Heart left ventricle (tissue), 16 donors: ENCODE measurements at regions not wholly inside any gene's neighbourhood (a gene's known extent, or its start where the extent isn't known, plus 50 kb on each side); places are given as distances from the start of the nearest gene placed in this dataset.

Source experiments
- ATAC-seq, 4 donors: fragments of 200-7000 bp; cut with Tn5 transposase; one replicate each; pipeline ENCODE4 v1.9.1; 2020 to 2022; ENCODE audit warnings: moderate library complexity in 4 of 4, mild to moderate bottlenecking in 3 of 4, moderate number of reproducible peaks in 1 of 4
- DNase-seq, 5 donors: peaks; one replicate each; pipeline ENCODE4 v3.0.0-alpha.2; 2020
- H3K27ac ChIP-seq, 12 donors: fragments of 200-600 bp; sonication (generic) in 4 of 12; one replicate each; pipeline versions ENCODE4 v1.5.0 to v1.8.0; 2016 to 2022; ENCODE audit warnings: mild to moderate bottlenecking in 2 of 12
- H3K27me3 ChIP-seq, 9 donors: fragments of 200-600 bp; sonication (generic) in 2 of 9; one replicate each; pipeline versions ENCODE4 v1.5.1 to v1.8.0; 2016 to 2022; ENCODE audit warnings: mild to moderate bottlenecking in 3 of 9
- H3K36me3 ChIP-seq, 9 donors: fragments of 200-600 bp; sonication (generic) in 2 of 9; one replicate each; pipeline versions ENCODE4 v1.5.0 to v1.8.0; 2018 to 2022; ENCODE audit warnings: mild to moderate bottlenecking in 2 of 9
- H3K4me1 ChIP-seq, 12 donors: fragments of 200-600 bp; sonication (generic) in 4 of 12; one replicate each; pipeline versions ENCODE4 v1.5.0 to v1.8.0; 2016 to 2022; ENCODE audit warnings: mild to moderate bottlenecking in 3 of 12
- H3K4me3 ChIP-seq, 12 donors: fragments of 200-600 bp; sonication (generic) in 4 of 12; one replicate each; pipeline versions ENCODE4 v1.5.0 to v1.8.0; 2017 to 2022; ENCODE audit warnings: mild to moderate bottlenecking in 9 of 12, moderate library complexity in 4 of 12
- H3K9me3 ChIP-seq, 12 donors: fragments of 200-600 bp; sonication (generic) in 4 of 12; one replicate each; pipeline versions ENCODE4 v1.5.0 to v1.8.0; 2016 to 2022; ENCODE audit warnings: mild to moderate bottlenecking in 1 of 12
- POLR2A ChIP-seq, 2 donors: fragments of 450-650 bp; IDR thresholded peaks; one replicate each; pipeline ENCODE4 v1.6.1; 2017; ENCODE audit warnings: antibody characterized with exemption in 2 of 2, mild to moderate bottlenecking in 2 of 2, moderate library complexity in 2 of 2
- WGBS, 4 donors: extraction: QIAGEN DNeasy Blood & Tissue Kit in 2 of 4; methylation state at CpG; one replicate each; pipeline versions ENCODE4 v1.1.5 to v1.1.7; 2013 to 2018; 5-methylcytosine and 5-hydroxymethylcytosine counted together
- intact Hi-C, 10 donors: fragments of 100-400 bp; cut with DNase I; formaldehyde crosslinking; loops; one replicate each; pipeline versions ENCODE4 v1.11.1 to v1.14.2; 2022
- TF ChIP-seq, protein P1 (sequence below), 12 donors: fragments of 200-600 bp; sonication (generic) in 4 of 12; IDR thresholded peaks; one replicate each; pipeline versions ENCODE4 v1.5.0 to v1.8.0; 2018 to 2022; ENCODE audit warnings: antibody characterized with exemption in 12 of 12, mild to moderate bottlenecking in 5 of 12
- donor health status: ischemic (EF 13 %, LVEDD 7.1; RV severe dilation, severe dysfunction).
- donor health status: healthy with polysubstance abuse.
- donor health status: DM: no; HTN: yes; CAD: no.
- donor health status: DM: no; HTN: no; CAD: no.
- donor health status: ischemic (EF 25% LVEDD 6.9; RV normal size, moderate dysfunction).
- donor health status: ischemic (EF 25% LVEDD 5.7; RV mildly dilated, moderate dysfunction).
- donor health status: healthy.
- donor health status: DM: yes; HTN: yes; CAD: no.
- donor health status: ischemic (EF 35%, LVEDD 5.7; RV mildly dilated, moderate dysfunction).
- donor health status: nonischemic (EF 11% LVEDD 7.7; RV severe dilation, severe dysfunction).
- donor health status: DM: yes; HTN: yes; CAD: no.
- donor health status: PGD.
- donor health status: ischemic (EF 29% LVEDD 5.4; RV normal size, mild dysfunction).
- donor health status: nonischemic (EF 23%, LVEDD 6.1; RV moderate dilation, normal function).

DNA sequence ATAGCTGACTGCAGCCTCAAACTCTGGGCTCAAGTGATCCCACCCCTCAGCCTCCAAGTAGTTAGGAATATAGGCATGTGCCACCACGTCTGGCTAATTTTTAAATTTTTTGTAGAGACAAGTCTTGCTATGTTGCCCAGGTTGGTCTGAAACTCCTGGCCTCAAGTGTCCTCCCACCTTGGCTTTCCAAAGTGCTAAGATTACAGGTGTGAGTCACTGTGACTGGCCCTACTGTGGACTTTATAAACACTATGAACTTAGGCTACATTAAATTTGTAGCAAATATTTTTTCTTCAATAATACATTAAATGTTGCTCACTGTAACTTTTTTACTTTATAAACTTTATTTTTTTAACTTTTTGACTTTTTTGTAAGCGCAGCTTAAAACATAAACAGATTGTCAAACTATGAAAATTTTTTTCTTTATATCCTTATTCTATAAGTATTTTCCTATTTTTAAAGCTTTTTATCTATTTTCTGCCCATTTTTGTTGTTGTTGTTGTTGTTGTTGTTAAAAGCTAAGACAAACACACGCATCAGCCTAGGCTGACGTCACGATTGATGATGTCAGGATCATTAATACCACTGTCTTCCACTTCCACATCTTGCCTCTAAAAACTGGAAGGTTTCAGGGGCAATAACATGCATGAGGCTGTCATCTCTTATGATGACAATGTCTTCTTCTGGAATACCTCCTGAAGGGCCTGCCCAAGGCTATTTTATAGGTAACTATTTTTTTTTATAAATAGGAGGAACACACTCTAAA lies 204.2 kb downstream of the KLF5 start:
- no peak for DNase-seq

DNA sequence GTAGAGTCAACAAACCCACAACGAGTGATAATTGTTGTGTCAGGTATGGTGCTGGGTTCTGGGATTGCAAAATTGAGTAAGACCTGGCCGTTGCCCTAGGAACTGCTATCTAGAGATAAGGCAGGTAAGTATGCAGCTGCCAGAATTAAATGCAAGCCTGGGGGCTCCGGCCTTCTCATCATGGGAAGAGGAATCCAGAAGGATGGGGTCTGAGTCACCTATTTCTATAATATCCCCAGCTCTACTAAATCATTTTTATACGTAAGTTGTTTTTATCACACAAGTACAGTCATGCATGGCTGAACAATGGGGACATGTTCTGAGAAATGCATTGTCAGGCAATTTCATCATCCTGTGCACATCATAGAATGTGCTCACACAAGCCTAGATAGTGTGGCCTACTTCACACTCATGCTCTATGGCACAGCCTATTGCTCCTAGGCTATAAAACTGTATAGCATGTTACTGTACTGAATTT lies 203.0 kb downstream of the KLF5 start:
- Histone ChIP-seq H3K4me3 (no peak overlapping the region), H3K9me3 (no peaks in the 10 kb centered on the region), H3K4me1 (peaks cover 0 to 3% (median 0%) of the 10 kb centered on the region in 12 donors), H3K27me3 (no peaks in the 10 kb centered on the region), H3K36me3 (no peaks in the 10 kb centered on the region), H3K27ac (no peak overlapping the region)
- 39 to 52% (median 49%) methylated on average over 4 of the region's 4 CpGs for WGBS, 4 donors
- no peak for DNase-seq
- intact Hi-C loops, result no loop called here
- TF ChIP-seq POLR2A (IDR thresholded peaks at IDR 0.05), result no peak
- TF ChIP-seq, protein P1, sequence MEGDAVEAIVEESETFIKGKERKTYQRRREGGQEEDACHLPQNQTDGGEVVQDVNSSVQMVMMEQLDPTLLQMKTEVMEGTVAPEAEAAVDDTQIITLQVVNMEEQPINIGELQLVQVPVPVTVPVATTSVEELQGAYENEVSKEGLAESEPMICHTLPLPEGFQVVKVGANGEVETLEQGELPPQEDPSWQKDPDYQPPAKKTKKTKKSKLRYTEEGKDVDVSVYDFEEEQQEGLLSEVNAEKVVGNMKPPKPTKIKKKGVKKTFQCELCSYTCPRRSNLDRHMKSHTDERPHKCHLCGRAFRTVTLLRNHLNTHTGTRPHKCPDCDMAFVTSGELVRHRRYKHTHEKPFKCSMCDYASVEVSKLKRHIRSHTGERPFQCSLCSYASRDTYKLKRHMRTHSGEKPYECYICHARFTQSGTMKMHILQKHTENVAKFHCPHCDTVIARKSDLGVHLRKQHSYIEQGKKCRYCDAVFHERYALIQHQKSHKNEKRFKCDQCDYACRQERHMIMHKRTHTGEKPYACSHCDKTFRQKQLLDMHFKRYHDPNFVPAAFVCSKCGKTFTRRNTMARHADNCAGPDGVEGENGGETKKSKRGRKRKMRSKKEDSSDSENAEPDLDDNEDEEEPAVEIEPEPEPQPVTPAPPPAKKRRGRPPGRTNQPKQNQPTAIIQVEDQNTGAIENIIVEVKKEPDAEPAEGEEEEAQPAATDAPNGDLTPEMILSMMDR (IDR thresholded peaks at IDR 0.05), result no peak
- no peak for ATAC-seq

More for the DNA sequence above, 204.2 kb downstream of the KLF5 start:
- no peak overlapping the region for H3K4me3 ChIP-seq
- H3K27ac ChIP-seq, result no peak overlapping the region
- ATAC-seq, result no peak
- intact Hi-C loops, result no loop called here
- no peak for TF ChIP-seq POLR2A (IDR thresholded peaks at IDR 0.05)
- H3K36me3 ChIP-seq, result no peaks in the 10 kb centered on the region
- peaks cover 0 to 3% (median 0%) of the 10 kb centered on the region in 12 donors for H3K4me1 ChIP-seq
- no peaks in the 10 kb centered on the region for H3K9me3 ChIP-seq
- 73 to 84% (median 77%) methylated on average over 5 of the region's 5 CpGs for WGBS, 4 donors
- H3K27me3 ChIP-seq, result no peaks in the 10 kb centered on the region

DNA sequence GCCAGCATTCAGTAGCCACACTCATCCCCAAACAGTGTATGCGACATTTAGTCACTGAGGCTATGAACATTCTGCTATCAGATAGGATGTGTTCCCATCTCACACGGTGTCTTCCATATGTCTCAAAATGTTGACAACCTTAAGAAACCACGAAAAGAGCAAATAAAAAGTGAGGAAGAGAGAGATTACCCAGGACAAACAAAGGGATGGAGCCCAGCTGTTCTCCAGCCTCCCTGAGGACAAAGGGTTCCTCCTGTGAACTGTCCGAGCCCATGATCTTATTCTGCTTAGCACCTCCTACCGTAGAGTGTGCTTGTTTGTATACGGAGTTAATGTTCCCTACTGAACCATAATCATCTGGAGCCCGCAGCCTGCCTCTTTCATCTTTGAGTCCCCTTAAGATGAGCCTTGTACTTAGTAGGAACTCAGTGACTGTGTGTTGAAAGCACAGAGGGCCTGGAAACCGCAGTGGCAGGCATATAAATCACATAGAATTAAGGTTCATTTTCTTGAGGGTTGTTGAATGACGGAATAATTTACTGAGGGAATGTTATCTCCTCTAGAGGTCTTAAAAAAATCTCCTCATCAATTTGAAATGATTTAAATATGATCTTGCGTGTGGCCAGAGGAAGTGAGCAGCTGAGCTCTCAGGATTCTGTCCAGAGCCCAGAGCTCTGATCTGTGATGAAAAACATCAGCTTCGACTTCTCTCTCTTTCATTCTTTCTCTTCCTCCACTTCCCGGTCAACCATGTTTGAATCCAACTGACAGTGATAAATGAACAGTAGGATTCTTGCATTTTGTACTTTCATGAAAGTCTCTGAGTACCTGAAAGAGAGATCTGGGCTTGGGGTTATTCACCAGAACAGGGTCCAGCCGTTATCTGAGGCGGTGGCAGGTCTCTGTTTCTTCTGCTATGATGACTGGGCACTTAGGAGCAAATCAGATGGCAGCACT lies 200.5 kb downstream of the KLF5 start:
- H3K9me3 ChIP-seq, result no peaks in the 10 kb centered on the region
- no peaks in the 10 kb centered on the region for H3K36me3 ChIP-seq
- no peak overlapping the region for H3K4me3 ChIP-seq
- ATAC-seq (peak in 3 of 4 donors; percentile 38 to 69 (median 69)), DNase-seq (no peak)
- H3K27me3 ChIP-seq, result no peaks in the 10 kb centered on the region
- intact Hi-C loops, result no loop called here
- no peak for TF ChIP-seq POLR2A (IDR thresholded peaks at IDR 0.05)
- TF ChIP-seq, protein P1 (IDR thresholded peaks at IDR 0.05), result no peak
- peaks cover 0 to 3% (median 0%) of the 10 kb centered on the region in 12 donors for H3K4me1 ChIP-seq
- WGBS, 4 donors, result 58 to 70% (median 61%) methylated on average over 14 of the region's 14 CpGs
- H3K27ac ChIP-seq, result peak overlapping the region in 4 of 12 donors; percentile 9 to 57 (median 40)

DNA sequence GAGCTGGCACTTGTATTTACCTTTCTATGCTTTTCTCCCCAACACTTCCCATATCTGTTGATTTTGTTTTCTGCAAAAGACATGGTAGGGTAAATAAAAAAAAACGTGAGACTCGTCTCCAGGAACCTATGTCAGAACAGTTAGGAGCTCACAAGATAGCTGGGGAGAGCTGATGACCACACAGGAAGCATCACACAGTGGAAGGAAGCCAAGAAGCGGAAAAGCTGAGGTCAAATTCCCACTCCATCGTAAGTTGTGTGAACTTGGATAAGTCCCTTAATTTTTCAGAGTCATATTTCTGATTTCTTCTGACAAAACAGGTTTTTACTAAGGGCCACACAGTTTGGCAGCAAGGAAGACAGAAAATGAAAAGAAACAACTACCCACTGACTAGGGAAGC lies 199.6 kb downstream of the KLF5 start:
- no peak for ATAC-seq
- TF ChIP-seq POLR2A (IDR thresholded peaks at IDR 0.05), result no peak
- TF ChIP-seq, protein P1 (IDR thresholded peaks at IDR 0.05), result no peak
- no peak for DNase-seq
- peak overlapping the region in 3 of 12 donors; percentile 9 to 57 (median 11) for H3K27ac ChIP-seq
- WGBS, 4 donors, result 49 to 53% (median 51%) methylated on average over 4 of the region's 4 CpGs
- H3K36me3 ChIP-seq, result no peaks in the 10 kb centered on the region
- no peaks in the 10 kb centered on the region for H3K9me3 ChIP-seq
- no peaks in the 10 kb centered on the region for H3K27me3 ChIP-seq
- intact Hi-C loops, result no loop called here
- H3K4me1 ChIP-seq, result peaks cover 0 to 3% (median 0%) of the 10 kb centered on the region in 12 donors
- no peak overlapping the region for H3K4me3 ChIP-seq
